GM18907 (cell line): ENCODE measurements at regions not wholly inside any gene's neighbourhood (a gene's known extent, or its start where the extent isn't known, plus 50 kb on each side); places are given as distances from the start of the nearest gene placed in this dataset.

ENCODE experiments used
- ATAC-seq: cut with Tn5 transposase; IDR thresholded peaks from one replicate; pipeline ENCODE4 v1.9.1; 2021; ENCODE audit warnings: mild to moderate bottlenecking, moderate library complexity; ENCODE audit not compliant: unreplicated experiment

DNA sequence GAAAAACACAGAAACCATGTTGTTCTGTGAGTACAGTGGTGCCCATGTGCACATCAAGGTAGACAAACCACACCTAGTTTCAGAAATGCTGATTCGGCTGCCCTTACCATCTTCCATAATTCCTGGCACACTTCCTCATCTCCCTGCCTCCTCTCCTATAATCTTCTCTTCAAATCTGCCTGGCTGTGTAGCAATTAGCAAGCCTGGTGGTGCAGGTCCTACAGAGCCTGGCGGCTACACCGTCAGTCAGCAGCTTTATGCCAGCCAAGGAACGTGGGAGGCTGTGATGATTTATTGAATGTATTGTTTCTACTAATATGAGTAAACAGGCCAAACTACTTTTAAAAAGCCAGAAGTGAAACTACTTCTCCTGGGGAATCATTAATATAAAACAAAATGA, 106.8 kb downstream of the SEMA6D start:
- no peak for ATAC-seq

DNA sequence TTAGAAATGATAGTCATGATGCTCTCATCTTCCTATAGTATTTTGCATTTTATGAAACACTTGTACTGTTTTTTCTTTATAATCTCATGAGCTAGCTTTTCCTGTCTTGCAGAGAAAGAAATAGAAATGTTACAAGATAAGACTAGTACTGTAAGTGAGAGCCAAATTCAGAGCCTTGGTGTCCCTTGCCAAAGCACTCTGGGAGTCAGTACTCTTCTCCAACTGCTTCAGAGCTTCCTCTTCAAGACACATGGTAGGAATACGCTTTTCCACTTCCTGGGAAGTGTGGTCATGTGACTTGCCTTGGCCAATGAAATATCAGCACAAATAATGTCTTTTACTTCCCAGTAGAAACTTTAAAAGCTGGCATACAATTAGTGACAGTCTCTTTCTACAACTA, 112.4 kb downstream of the SEMA6D start:
- no peak for ATAC-seq

DNA sequence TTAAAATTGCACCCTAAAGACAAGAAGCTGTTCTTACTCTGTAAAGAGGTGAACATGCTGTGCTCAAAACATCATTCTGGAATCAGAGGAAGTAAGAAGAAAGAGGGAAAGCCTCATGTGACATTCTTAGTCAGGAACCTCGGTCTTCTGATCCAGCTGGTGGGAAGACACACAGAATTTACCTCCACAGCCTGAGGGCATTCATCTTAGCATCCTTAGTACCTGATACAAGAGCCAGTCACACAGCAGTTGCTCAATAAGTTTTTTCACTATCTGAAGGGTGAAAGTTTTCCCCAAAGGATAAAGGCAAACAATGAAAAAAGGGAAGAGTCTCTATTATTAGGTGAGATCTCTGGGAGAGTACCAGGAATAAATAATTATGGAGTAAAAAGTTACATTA, 116.8 kb downstream of the SEMA6D start:
- no peak for ATAC-seq

DNA sequence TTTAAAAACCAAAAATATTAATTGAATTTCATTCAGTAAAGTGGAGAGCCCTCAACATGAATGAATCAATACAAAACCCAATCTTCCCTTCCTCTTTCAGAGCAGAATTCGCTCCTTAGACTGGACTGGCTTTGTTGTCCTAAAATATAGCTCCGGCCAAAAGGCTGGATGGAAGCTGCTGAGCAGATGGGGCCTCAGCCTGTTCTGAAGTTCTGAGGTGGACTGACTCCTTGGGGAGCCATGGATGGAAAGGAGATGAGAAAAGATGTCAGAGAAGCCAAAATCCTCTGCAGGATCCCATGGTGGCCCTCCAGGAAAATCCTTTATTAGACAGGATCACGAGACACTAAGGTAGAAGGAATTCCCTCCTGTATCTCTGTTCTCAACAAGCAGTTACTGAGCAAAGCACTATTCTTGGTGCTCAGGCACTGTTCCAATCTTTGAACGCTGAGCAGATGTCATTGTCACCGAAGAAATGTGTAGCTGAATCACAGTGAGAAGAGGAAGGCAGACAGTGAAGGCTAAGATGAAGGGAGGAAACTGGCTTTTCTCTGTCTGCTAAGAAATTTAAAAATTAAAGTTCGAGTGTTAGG, 122.0 kb downstream of the SEMA6D start:
- no peak for ATAC-seq

DNA sequence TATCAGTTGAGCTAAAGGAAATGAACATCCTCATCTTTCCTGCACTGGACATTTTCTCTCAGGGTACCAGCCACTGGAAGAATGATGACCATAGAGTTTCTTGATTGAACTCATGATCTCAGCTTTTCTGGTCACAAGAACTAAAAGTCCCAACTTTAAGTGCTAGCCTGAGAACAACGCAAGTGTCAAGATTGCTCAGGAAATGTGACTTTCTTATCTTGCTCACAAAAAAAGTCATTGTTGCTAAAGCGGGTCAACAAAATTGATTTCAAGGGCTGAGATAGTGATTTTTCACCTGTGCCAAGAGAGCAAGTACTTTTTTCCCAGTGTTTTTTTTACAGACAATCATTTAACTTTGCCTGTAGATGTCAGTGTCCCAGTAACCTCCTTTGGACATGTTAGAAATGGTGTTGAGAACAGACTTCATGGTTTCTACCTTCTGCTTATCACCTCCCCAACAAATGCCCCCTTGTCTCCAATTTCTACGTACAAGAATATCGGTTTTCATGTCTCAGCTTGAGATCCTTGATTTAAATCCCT, 125.9 kb downstream of the SEMA6D start:
- ATAC-seq, result no peak

DNA sequence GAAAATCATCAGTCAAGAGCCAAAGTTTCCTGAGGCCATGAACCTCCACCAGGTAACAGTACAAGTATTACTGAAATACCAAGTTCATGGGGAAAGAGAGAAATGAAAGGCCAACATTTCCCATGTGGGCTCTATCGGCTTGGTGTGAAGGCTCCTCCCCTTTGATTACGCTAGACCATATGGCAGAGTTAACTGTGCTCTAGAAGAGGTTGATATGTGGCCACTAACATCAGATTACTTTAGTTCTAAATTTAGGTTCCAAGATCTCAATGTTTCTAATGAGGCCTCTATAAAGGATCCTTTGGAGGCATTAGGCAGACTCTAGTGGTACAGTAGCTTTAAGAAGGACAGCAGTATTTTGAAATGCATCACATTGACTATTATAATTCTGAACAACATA, 127.1 kb downstream of the SEMA6D start:
- no peak for ATAC-seq

DNA sequence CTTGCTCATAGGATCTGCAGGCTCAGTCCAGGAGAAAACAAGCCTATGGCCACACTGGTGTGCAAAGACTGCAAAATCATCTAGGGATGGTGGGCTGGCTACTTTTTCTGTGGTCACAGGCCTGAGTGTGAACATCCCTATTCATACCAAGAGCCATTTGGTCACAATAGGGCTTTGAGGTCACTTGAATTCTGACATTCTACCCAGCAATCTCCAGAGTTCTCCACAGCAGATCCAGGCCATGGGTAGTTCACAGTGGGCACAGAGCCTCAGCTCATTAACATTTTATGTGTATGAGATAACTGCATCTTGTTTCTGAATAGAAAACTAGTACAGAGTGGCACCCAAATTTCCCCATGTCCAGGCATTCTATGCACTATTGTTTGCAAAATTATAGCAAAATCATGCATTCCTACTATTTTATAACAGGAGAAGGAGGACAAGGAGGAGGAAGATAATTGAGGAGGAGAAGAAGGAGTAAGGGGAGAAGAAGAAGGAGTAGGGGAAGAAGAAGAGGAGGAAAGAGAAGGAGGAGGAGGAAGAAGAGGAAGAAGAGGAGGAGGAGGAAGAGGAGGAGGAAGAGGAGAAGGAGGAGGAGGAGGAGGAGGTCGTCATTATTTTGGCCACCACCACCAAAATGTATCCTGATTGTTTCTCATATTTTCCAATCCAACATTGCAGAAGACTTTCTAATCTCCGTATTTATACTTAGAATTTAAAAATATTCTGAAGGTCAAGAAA, 129.0 kb downstream of the SEMA6D start:
- ATAC-seq, result no peak

DNA sequence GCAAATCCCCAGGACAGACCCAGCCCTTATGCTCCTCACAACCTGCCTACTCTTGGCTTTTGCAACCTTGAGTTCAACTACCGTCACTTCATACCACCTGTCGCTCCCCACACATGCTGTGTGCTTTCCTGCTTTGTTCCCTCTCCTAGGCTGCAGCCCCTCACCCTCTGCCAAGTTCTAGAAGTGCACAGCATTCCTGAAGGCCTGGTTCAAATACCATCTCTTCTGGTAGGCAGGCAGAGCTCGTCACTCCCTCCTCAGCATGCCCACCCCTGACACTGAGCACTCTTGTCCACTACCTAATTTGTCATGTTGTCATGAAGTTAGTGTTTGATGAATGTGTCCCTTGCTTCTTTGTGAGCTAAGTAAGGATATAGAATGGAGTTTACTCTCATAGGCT, 129.6 kb downstream of the SEMA6D start:
- no peak for ATAC-seq

DNA sequence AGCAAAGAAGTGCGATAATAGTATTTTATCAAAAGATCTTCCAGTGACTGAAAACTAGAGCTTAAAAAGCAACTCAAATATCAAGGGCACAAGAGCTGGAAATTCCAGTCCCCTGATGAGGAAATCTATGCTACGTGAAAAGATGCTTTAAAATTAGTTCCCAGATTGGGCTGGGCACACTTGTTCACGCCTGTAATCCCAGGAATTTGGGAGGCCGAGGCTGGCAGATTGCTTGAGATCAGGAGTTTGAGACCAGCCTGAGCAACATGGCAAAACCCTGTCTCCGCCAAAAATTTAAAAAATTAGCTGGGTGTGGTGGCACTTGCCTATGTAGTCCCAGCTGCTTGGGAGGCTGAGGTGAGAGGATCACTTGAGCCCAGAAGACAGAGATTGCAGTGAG, 138.8 kb downstream of the SEMA6D start:
- no peak for ATAC-seq

DNA sequence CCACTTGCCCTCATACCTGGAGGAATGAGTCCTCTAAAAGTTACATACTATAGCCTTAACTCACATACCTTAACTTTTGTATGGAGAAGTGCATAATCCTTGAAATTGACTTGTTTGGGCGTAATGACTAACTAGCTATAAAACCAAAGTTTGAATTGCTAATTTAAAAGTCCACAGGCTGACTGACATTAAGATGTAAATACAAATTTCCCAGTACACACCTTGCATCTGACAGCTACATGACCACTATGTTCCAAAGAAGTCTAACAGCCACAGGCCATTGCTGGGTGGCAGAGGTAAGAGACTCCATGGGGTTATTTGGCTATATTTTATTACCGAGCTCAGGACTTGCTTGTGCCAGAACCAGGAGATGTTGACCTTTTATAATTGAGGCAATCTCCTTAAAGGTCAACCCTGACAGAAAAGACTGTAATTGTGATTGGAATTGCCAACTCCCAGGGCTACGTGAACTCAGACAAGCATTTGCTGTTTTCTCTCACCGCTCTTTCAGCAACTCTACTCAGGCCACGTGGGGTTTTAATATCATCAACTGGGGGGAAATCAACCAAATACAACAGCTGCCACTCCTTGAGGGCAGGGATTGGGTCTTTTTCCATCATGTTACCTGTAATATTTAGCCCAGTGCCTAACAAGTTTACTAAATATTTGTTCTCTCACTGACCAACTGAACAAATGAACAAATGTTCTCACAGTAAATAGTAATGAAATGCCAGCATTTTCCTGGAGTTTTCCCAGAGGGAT, 139.9 kb downstream of the SEMA6D start:
- ATAC-seq, result no peak

DNA sequence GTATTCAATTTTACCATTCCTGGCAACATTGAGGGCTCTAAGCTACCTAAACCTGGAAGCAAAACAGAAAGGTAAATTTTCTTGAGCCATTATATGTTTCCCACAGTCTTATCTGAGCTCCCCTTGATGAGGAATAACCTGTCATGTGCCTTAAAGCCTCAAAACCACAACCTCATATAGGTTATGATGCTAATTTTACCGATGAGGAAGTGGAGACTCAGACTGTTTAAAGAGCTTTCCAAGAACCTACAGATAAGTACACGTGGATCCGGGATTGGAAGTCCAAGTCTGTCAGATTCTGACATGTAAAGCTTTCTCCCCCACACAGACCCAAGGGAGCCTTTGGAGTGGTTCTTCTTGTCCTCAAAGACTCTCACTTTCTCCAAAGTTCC, 140.5 kb downstream of the SEMA6D start:
- no peak for ATAC-seq

DNA sequence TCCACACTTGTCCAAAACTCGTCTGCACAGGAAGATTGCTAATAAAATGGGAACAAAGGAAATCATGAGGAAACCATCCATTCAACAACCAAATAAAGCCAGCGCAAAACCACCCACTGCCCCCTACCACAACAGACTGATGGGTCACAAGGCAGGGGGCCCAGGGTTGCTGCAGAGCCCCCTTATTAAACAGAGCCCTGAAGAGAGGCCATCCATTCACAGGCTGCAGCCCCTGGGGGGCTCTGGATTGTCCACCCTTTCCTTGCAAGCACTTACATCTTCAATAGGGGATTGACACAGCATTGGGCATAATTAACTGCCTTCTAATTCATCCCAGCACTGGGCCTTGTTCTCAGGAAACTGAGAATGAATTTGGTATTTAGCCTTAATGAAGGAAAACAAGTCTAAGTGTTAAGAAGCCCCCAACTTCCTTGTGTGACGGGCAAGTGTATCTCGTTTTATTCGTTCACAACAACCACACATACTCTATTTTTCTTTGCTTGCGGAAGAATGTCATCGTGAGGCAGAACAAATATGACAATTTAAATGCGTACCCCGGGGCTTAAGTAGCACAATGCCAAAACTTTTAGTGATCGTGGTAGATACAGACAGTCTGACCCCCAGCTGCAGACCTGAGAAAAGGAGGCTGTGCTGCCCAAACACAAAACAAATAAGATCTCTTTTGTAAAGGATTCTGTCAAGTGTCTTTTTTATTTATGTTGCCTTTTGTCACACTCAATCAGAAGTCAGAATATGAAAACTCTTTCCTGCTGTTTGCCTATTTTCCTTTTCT, 144.0 kb downstream of the SEMA6D start:
- ATAC-seq, result no peak

DNA sequence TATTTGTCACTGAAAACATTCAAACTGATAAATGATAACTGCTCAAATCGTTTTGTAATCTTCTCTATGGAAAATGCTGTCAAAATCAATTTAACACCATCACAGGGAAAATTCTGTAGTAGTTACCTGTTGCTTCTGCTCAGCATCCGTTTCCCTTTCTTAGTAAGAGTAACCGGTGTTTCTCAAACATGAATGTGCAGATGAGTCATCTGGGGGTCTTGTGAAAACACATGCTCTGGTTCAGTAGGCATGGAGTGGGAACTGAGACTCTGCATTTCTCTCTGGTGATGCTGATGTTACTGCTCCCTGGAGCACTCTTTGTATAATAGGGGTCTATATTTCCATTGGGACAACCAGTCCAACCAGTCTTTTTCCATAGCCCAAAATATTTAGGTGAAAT, 145.1 kb downstream of the SEMA6D start:
- ATAC-seq, result peak; percentile 83

DNA sequence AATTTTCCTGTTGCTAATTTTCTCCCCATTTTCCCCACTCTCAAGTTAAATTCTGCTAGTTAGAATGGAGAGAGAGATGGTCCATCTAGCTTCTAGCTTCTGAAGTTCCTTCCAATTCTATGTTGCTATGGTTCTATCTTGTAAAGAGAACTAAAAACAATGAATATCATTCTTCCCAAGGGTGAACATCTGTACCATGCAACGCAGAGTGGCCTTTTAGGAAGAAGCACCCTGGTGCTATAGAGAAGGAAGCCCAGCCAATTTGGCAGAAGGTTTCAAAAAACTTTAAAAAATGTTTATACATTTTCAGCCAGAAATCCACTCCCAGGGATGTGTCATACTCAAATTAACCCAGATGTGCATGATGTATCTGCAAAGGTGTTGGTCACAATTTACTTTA, 149.1 kb downstream of the SEMA6D start:
- ATAC-seq, result no peak

DNA sequence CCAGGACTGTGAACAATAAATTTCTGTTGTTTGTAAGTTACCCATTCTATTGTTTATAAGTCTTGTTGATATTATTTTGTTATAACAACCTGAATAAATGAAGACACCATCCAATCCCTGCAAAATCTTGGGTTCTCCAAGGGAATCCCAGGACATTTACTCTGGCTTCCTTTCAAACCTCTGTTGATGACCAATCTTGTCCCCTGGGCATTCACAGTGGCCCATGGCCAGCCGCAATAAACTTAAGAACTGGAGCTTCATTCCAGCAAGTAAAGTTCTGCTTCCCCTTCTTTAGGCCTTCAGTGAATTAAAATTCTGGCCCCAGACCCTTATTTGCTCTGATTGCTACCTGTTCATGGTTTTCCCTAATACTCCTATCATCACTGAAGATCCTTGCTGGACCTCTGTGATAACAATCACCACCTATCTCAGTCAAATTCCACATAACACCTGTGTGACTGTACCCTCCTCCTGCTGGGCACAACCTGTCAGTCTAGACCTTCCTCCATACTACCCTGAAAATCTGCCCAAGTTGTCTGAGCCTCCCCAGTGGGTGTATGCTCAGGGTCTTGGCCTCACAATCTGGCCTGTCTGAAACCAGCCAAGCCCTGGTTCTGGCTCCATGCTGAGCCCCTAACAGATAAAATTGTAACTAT, 153.1 kb downstream of the SEMA6D start:
- no peak for ATAC-seq

DNA sequence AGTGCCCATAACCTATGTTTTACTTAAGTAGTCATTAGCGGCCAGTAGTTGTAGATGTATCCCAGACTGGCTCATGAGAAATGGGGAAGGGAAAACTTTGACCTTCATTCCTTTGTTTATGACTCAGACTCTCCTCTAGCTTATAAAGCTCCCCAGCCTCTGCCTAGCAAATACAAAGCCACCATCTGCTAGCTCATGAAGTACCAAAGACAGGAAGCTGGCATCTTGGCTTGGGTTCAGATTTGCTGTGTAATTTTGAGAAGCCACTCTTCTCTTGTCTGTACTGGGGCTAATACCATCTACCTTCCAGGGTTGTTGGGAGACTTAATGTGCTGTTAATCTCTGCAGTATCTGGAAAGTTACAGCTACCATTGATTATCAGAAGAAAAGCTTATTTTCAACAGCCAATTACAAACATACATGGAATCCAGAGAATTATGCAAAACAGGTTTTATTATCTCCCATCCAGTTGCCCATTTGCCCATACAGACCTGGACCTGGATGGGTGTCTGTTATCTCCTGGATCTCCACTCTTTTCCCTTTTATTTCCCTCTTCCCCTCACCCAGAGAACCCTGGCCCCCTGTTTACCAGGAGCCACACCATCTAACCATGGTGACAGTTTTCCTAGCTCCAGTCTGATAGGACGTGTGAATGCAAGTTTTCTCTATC, 153.8 kb downstream of the SEMA6D start:
- ATAC-seq, result no peak

DNA sequence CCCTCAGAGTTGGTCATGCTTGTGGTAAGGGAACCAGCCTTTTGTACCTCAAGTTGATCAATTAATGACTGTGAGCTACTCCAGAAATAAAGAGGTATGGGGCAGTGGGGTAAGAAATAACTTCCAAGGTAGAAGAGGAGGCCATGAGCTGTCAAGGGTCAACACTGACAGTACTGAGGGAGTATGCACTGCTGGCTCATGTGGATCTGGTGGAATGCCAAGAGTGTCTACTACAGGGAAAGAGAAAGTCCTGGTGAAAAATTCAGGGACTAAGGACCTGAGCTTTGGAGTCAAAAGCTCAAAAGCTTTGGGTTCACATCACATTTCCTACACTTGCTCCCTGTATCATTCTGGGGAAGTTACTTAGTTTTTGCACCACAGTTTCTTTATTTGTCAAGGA, 154.9 kb downstream of the SEMA6D start:
- no peak for ATAC-seq

DNA sequence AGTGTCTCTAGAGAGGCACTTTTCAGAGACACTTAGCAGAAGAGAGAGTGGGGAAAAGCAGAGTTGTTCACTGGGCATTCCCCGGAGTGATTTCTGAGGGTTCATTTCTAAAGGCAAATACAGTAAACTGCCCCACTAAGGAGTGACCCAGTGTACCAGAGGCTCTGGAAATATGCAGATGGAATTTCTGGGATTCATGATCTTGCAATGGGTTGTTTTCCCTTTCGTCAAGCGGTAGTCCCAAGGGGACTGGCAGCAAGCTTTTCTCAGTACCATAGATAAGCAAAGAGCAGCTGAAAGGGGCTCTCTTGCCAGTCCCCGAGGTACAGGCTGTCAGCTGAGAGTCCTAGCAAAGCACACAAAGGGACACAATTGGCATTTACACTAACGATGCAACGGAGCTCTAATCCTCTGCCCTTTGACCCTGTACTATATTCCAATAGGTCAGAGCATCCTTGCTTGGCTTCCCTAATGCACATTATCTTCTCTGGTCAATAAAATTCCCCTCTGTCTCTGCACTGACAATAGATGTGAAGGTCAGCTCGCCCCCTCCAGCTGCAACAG, 155.6 kb downstream of the SEMA6D start:
- ATAC-seq, result no peak

DNA sequence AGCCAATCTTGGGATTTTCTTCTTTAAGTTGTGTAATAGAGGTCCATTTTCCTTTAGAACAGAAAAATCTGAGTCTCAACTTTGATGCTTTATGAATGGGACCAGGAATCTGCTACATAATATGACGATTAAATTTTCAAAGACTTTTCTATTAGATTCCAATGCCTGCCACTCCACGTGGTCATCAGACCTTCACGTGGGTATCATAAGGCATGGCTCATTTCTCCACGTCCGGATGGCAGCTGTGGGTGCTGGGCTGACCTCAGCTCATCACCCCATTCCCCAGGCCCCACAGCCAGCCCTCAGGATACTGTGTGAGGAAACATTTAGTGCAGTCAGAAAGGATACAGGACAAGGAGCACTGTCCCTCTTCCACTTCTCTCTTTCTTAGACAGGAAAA, 159.7 kb downstream of the SEMA6D start:
- ATAC-seq, result no peak

DNA sequence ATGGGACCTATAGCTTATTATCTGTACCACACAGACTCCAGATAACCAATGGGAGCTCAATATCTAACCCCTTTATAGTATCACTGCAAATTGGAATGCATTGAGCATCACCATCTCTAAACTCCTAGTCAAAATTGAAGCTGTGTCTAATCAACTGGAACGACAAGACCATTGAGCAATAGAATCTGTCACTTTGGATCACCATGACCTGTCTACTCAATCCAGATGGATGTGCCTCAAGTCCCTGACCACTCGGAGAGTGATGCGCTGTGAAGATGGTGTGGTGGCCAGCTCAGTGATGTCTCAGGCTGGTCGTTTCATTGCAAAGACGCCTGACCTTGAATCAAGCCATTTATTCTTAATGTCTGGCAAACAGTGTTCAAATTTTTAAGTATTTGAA, 160.5 kb downstream of the SEMA6D start:
- no peak for ATAC-seq
